ENCODE measurements at regions not wholly inside any gene's neighbourhood (a gene's known extent, or its start where the extent isn't known, plus 50 kb on each side); places are given as distances from the start of the nearest gene placed in this dataset.

- DNase-seq = no peak
Measured at GRCh38 chr9:82670726-82671125, 392.2 kb downstream of the RASEF start.

GRCh38 chr9:82673201-82673600, 389.7 kb downstream of the RASEF start:
- no peak for DNase-seq

GRCh38 chr9:82673919-82674318, 389.0 kb downstream of the RASEF start:
- no peak for DNase-seq

- no peak for DNase-seq
Measured at GRCh38 chr9:82675102-82675501, 387.8 kb downstream of the RASEF start.

- no peak for DNase-seq
Measured at GRCh38 chr9:82675605-82676004, 387.3 kb downstream of the RASEF start.

GRCh38 chr9:82677086-82677485, 385.9 kb downstream of the RASEF start:
- DNase-seq = no peak

- no peak for DNase-seq
Measured at GRCh38 chr9:82679472-82679871, 383.5 kb downstream of the RASEF start.

GRCh38 chr9:82680179-82680935, 382.6 kb downstream of the RASEF start:
- DNase-seq = no peak

- no peak for DNase-seq
Measured at GRCh38 chr9:82681809-82682208, 381.1 kb downstream of the RASEF start.

GRCh38 chr9:82682431-82682830, 380.5 kb downstream of the RASEF start:
- no peak for DNase-seq

- no peak for DNase-seq
Measured at GRCh38 chr9:82695704-82696103, 367.2 kb downstream of the RASEF start.

- no peak for DNase-seq
Measured at GRCh38 chr9:82706786-82707185, 356.2 kb downstream of the RASEF start.

- DNase-seq = no peak
Measured at GRCh38 chr9:82716821-82717220, 346.1 kb downstream of the RASEF start.

GRCh38 chr9:82720515-82720914, 342.4 kb downstream of the RASEF start:
- no peak for DNase-seq

- no peak for DNase-seq
Measured at GRCh38 chr9:82721593-82721992, 341.3 kb downstream of the RASEF start.

GRCh38 chr9:82722051-82722450, 340.9 kb downstream of the RASEF start:
- no peak for DNase-seq

- no peak for DNase-seq
Measured at GRCh38 chr9:82722561-82722960, 340.4 kb downstream of the RASEF start.

GRCh38 chr9:82726424-82727276, 336.3 kb downstream of the RASEF start:
- no peak for DNase-seq

- no peak for DNase-seq
Measured at GRCh38 chr9:82729141-82729540, 333.8 kb downstream of the RASEF start.

GRCh38 chr9:82729991-82730589, 332.9 kb downstream of the RASEF start:
- DNase-seq = no peak

- no peak for DNase-seq
Measured at GRCh38 chr9:82732928-82733327, 330.0 kb downstream of the RASEF start.

GRCh38 chr9:82736126-82736525, 326.8 kb downstream of the RASEF start:
- DNase-seq = no peak

GRCh38 chr9:82736701-82737100, 326.2 kb downstream of the RASEF start:
- peak; percentile 10 for DNase-seq

- DNase-seq = no peak
Measured at GRCh38 chr9:82745919-82746318, 317.0 kb downstream of the RASEF start.

All from midbrain (tissue), 1 donor.